GM21528 (cell line): ENCODE measurements at regions not wholly inside any gene's neighbourhood (a gene's known extent, or its start where the extent isn't known, plus 50 kb on each side); places are given as distances from the start of the nearest gene placed in this dataset.
"Not testable (repeated sequence)": the region's sequence is repeated elsewhere in the genome, so short reads cannot be mapped to it uniquely, and the experiment has no call there.

ENCODE experiments used
- ATAC-seq: cut with Tn5 transposase; IDR thresholded peaks from one replicate; pipeline ENCODE4 v1.9.1; 2021; ENCODE audit warnings: mild to moderate bottlenecking, moderate library complexity; ENCODE audit not compliant: unreplicated experiment, low FRiP score

GRCh38 chr6:167661552-167662044, 165.1 kb upstream of the AFDN start:
- no peak for ATAC-seq

- no peak for ATAC-seq
Observed at GRCh38 chr6:167662075-167662880, 164.4 kb upstream of the AFDN start.

- no peak for ATAC-seq
Observed at GRCh38 chr6:167662881-167663205, 163.9 kb upstream of the AFDN start.

- ATAC-seq: no peak
Observed at GRCh38 chr6:167663316-167663715, 163.4 kb upstream of the AFDN start.

- ATAC-seq: no peak
Observed at GRCh38 chr6:167663784-167664443, 162.8 kb upstream of the AFDN start.

- no peak for ATAC-seq
Observed at GRCh38 chr6:167664678-167665660, 161.7 kb upstream of the AFDN start.

GRCh38 chr6:167665698-167666330, 160.9 kb upstream of the AFDN start:
- no peak for ATAC-seq

GRCh38 chr6:167666571-167667203, 160.0 kb upstream of the AFDN start:
- no peak for ATAC-seq

GRCh38 chr6:167667204-167668018, 159.3 kb upstream of the AFDN start:
- ATAC-seq: no peak

GRCh38 chr6:167668019-167668753, 158.5 kb upstream of the AFDN start:
- ATAC-seq: no peak

- no peak for ATAC-seq
Observed at GRCh38 chr6:167668754-167669552, 157.8 kb upstream of the AFDN start.

GRCh38 chr6:167669553-167669849, 157.2 kb upstream of the AFDN start:
- no peak for ATAC-seq

- ATAC-seq: no peak
Observed at GRCh38 chr6:167669870-167670802, 156.6 kb upstream of the AFDN start.

- no peak for ATAC-seq
Observed at GRCh38 chr6:167670938-167671338, 155.8 kb upstream of the AFDN start.

GRCh38 chr6:167671379-167671976, 155.2 kb upstream of the AFDN start:
- ATAC-seq: not testable (repeated sequence)

GRCh38 chr6:167671977-167672687, 154.6 kb upstream of the AFDN start:
- ATAC-seq: no peak
